ENCODE measurements at regions not wholly inside any gene's neighbourhood (a gene's known extent, or its start where the extent isn't known, plus 50 kb on each side); places are given as distances from the start of the nearest gene placed in this dataset.

- no peak overlapping the region for H3K4me3 Mint-ChIP-seq
- no peaks in the 10 kb centered on the region for H3K9me3 ChIP-seq (ENCODE audit: control insufficient read depth, low read length)
- 85 to 89% methylated on average over 3 to 7 of the region's 7 CpGs for WGBS, 2 experiments (ENCODE audit: insufficient coverage in 1 of 2, insufficient read length in 1 of 2)
- H3K27ac Mint-ChIP-seq: no peak overlapping the region
- no peak overlapping the region for H3K4me3 ChIP-seq (ENCODE audit: low read length)
- H3K27me3 Mint-ChIP-seq (ENCODE audit: insufficient read depth): peaks cover 5% of the 10 kb centered on the region
- H3K9ac ChIP-seq (ENCODE audit: extremely low read depth, low read length, poor library complexity, severe bottlenecking): no peak overlapping the region
- no peaks in the 10 kb centered on the region for H3K9me3 Mint-ChIP-seq
- H3K27ac ChIP-seq (ENCODE audit: low read depth, low read length): no peak overlapping the region
- peak; percentile 56 for DNase-seq
- no peaks in the 10 kb centered on the region for H3K27me3 ChIP-seq (ENCODE audit: control insufficient read depth, insufficient read depth, low read length, poor library complexity, severe bottlenecking)
- no peaks in the 10 kb centered on the region for H3K36me3 Mint-ChIP-seq (ENCODE audit: low read depth)
- H3K4me1 Mint-ChIP-seq: peaks cover 13% of the 10 kb centered on the region
- H3K4me1 ChIP-seq (ENCODE audit: control insufficient read depth, insufficient read depth, low read length): no peaks in the 10 kb centered on the region
- no peaks in the 10 kb centered on the region for H3K36me3 ChIP-seq (ENCODE audit: control insufficient read depth, insufficient read depth, low read length)
- TF ChIP-seq CTCF (conservative IDR thresholded peaks at IDR 0.05): no peak
Measured at GRCh38 chr9:121558473-121558872, 58.8 kb upstream of the GGTA1 start.

- Histone ChIP-seq H3K9ac (ENCODE audit: extremely low read depth, low read length, poor library complexity, severe bottlenecking) (no peak overlapping the region), H3K9me3 (ENCODE audit: control insufficient read depth, low read length) (no peaks in the 10 kb centered on the region), H3K36me3 (ENCODE audit: control insufficient read depth, insufficient read depth, low read length) (no peaks in the 10 kb centered on the region), H3K4me1 (ENCODE audit: control insufficient read depth, insufficient read depth, low read length) (no peaks in the 10 kb centered on the region), H3K27ac (ENCODE audit: low read depth, low read length) (no peak overlapping the region), H3K27me3 (ENCODE audit: control insufficient read depth, insufficient read depth, low read length, poor library complexity, severe bottlenecking) (no peaks in the 10 kb centered on the region), H3K4me3 (ENCODE audit: low read length) (no peak overlapping the region)
- Mint-ChIP-seq H3K4me3 (no peak overlapping the region), H3K9me3 (no peaks in the 10 kb centered on the region), H3K27ac (no peak overlapping the region), H3K27me3 (ENCODE audit: insufficient read depth) (peaks cover 5% of the 10 kb centered on the region), H3K4me1 (peaks cover 13% of the 10 kb centered on the region), H3K36me3 (ENCODE audit: low read depth) (no peaks in the 10 kb centered on the region)
- TF ChIP-seq CTCF (conservative IDR thresholded peaks at IDR 0.05): no peak
- DNase-seq: no peak
- 90 to 100% methylated on average over 2 to 7 of the region's 7 CpGs for WGBS, 2 experiments (ENCODE audit: insufficient coverage in 1 of 2, insufficient read length in 1 of 2)
Measured at GRCh38 chr9:121559183-121559582, 59.5 kb upstream of the GGTA1 start.

GRCh38 chr9:121560921-121561320 lies 61.3 kb upstream of the GGTA1 start:
- WGBS, 2 experiments (ENCODE audit: insufficient coverage in 1 of 2, insufficient read length in 1 of 2): 89 to 98% methylated on average over 4 to 11 of the region's 11 CpGs
- Histone ChIP-seq H3K4me1 (ENCODE audit: control insufficient read depth, insufficient read depth, low read length) (no peaks in the 10 kb centered on the region), H3K9me3 (ENCODE audit: control insufficient read depth, low read length) (no peaks in the 10 kb centered on the region), H3K27me3 (ENCODE audit: control insufficient read depth, insufficient read depth, low read length, poor library complexity, severe bottlenecking) (no peaks in the 10 kb centered on the region), H3K27ac (ENCODE audit: low read depth, low read length) (no peak overlapping the region), H3K4me3 (ENCODE audit: low read length) (no peak overlapping the region), H3K36me3 (ENCODE audit: control insufficient read depth, insufficient read depth, low read length) (no peaks in the 10 kb centered on the region), H3K9ac (ENCODE audit: extremely low read depth, low read length, poor library complexity, severe bottlenecking) (no peak overlapping the region)
- Mint-ChIP-seq H3K27me3 (ENCODE audit: insufficient read depth) (peaks cover 5% of the 10 kb centered on the region), H3K4me3 (no peak overlapping the region), H3K27ac (no peak overlapping the region), H3K9me3 (no peaks in the 10 kb centered on the region), H3K36me3 (ENCODE audit: low read depth) (no peaks in the 10 kb centered on the region), H3K4me1 (peaks cover 16% of the 10 kb centered on the region)
- TF ChIP-seq CTCF (conservative IDR thresholded peaks at IDR 0.05): no peak
- DNase-seq: peak; percentile 44
